Midbrain (tissue), 1 donor: ENCODE measurements at regions not wholly inside any gene's neighbourhood (a gene's known extent, or its start where the extent isn't known, plus 50 kb on each side); places are given as distances from the start of the nearest gene placed in this dataset.

ENCODE experiments used
- DNase-seq: peaks from one replicate; lab custom pipeline; 2025; lab: John Stamatoyannopoulos, UW

GRCh38 chr20:17128206-17128605 is 98.6 kb upstream of the PCSK2 start:
- no peak for DNase-seq

DNA sequence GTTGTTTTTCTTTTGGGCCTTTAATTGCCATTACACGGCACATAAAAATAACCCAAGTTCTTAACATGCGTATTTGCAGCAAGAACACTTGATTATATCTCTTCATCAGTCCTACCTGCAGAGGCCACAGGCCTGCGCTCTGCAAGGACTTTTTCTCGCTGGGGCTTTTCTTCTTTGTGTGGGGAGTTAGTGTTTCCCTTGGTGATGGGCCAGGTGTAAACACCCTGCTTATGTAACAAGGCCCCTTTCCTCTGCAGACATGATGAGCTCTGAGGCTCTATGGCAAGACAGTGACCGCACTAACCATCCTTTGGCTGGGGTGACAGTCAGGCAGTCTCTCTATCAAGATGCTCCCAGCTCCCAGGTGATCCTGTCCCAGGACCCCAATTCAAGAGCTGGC is 97.8 kb upstream of the PCSK2 start:
- no peak for DNase-seq

GRCh38 chr20:17137692-17138091 is 89.1 kb upstream of the PCSK2 start:
- no peak for DNase-seq

- DNase-seq, result no peak
Measured at GRCh38 chr20:17138237-17138636, 88.6 kb upstream of the PCSK2 start.

GRCh38 chr20:17140894-17141293 is 85.9 kb upstream of the PCSK2 start:
- no peak for DNase-seq

DNA sequence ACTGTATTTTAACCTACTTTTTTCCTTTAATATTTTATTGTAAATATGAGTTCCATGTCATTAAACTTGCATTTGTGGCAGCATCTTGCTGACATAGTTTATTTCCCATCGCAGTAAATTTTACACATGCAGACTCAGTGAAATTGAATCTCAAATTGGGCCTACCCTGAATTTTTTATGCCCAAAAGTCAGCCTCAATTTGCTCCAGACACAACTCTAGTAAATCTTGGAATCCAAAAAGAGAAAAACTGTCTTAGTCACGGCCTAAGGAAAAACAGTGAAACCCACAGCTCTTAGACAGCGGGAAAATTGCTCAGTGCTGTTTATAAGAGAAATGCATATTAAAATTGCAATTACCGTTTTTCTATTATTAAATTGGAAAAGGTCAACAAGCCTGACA is 85.3 kb upstream of the PCSK2 start:
- no peak for DNase-seq

- no peak for DNase-seq
Measured at GRCh38 chr20:17142666-17143065, 84.2 kb upstream of the PCSK2 start.

GRCh38 chr20:17150858-17151257 is 76.0 kb upstream of the PCSK2 start:
- no peak for DNase-seq

DNA sequence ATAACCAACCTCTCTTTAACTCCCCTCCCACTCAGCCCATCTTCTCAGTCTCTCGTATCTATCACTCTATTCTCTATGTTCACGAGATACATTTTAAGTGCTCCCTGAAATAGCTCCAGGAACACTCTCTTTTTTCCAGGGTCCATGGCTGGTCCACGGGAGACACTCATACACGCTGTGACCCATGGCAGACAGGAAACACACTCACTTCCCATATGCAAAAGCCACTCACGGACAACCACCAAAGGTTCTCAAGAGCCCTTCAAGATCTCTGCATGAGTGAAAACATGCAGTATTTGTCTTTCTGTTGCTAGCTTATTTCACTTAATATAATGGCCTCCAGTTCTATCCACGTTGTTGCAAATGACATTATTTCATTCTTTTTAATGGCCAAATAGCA is 71.4 kb upstream of the PCSK2 start:
- DNase-seq, result no peak

GRCh38 chr20:17158701-17159100 is 68.1 kb upstream of the PCSK2 start:
- no peak for DNase-seq

GRCh38 chr20:17161673-17162481 is 65.0 kb upstream of the PCSK2 start:
- DNase-seq, result no peak

DNA sequence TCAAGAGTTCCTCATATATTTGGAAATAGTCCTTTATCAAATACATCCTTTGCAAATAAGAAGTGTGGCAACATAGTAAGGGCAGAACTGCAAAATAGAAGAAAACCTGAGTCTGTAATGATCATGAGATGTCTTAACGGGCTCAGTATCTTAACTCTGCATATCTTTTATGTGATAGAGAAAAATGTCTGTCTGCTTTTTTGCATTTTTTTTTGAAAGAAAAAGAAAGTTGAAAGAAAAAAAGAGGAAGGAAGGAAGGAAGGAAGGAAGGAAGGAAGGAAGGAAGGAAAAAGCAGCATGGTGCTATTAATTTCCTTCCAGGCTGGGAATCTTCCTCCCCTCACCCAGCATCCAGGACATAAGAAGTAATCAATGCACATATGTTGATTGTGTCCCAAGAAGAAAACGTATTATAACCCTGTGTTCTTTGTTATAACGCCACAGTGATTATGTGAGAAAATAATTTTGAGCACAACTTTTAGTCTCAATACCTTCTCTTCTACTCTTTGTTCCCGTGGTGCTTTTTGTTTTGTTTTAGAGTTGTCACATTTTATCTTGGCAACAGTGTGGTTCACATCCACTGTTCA is 58.7 kb upstream of the PCSK2 start:
- no peak for DNase-seq

- DNase-seq, result peak; percentile 3
Measured at GRCh38 chr20:17169585-17170136, 57.2 kb upstream of the PCSK2 start.

- no peak for DNase-seq
Measured at GRCh38 chr20:17171746-17172280, 55.0 kb upstream of the PCSK2 start.

DNA sequence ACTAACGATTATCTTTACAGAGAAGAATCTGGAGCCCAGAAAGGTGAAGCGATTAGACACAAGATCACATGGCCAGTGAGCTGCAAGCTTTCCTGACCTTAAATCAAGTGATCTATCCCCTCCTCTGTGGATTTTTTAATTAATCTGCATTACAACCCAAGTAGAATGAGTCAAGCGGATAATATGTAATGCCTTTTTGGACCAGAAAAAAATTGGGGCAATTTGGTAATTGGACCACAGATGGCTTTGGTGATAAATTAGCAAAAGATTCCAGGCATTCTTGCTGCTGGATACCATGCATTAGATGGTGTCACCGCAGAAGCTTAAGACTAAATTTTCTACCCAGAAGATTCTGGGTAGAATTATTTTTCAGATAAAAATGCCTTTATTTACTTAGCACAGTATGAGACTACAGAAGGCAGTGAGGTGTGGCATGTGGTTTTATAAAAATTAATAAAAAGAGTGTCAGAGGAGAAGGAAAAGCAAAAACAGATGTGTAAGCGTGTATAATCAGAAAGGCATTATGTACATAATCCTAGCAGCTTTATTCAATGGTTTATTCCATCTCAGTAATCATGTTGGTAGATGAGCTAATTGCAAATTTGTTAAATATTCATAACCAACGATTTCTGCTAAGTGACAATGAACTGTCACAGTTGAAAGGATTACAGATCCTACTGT is 53.9 kb upstream of the PCSK2 start:
- DNase-seq, result no peak
